Stimulated activated CD4-positive, alpha-beta T cell treated with anti-CD3 and anti-CD28 coated beads, Interleukin-15, amount 100 ng/mL, for 48 hours (primary cell): ENCODE measurements at regions not wholly inside any gene's neighbourhood (a gene's known extent, or its start where the extent isn't known, plus 50 kb on each side); places are given as distances from the start of the nearest gene placed in this dataset.
"Not testable (repeated sequence)": the region's sequence is repeated elsewhere in the genome, so short reads cannot be mapped to it uniquely, and the experiment has no call there.

Source experiments
- DNase-seq, 2 donors: peaks; one replicate each; pipeline ENCODE4 v3.0.0-alpha.2; 2020; ENCODE audit warnings: low read depth in 2 of 2

GRCh38 chr3:150302246-150302645 is 105.9 kb upstream of the TSC22D2 start:
- DNase-seq = no peak

GRCh38 chr3:150300852-150301517 is 107.1 kb upstream of the TSC22D2 start:
- no peak for DNase-seq

- no peak for DNase-seq
These were observed 107.7 kb upstream of the TSC22D2 start for GRCh38 chr3:150300388-150300787.

GRCh38 chr3:150299201-150299600 is 108.9 kb upstream of the TSC22D2 start:
- no peak for DNase-seq

GRCh38 chr3:150296966-150297365 is 111.1 kb upstream of the TSC22D2 start:
- DNase-seq = no peak

- DNase-seq = no peak
These were observed 111.9 kb upstream of the TSC22D2 start for GRCh38 chr3:150296123-150296735.

- no peak for DNase-seq
These were observed 114.6 kb upstream of the TSC22D2 start for GRCh38 chr3:150293401-150294001.

GRCh38 chr3:150292891-150293290 is 115.2 kb upstream of the TSC22D2 start:
- no peak for DNase-seq

GRCh38 chr3:150291515-150291914 is 116.6 kb upstream of the TSC22D2 start:
- no peak for DNase-seq

GRCh38 chr3:150286390-150287147 is 121.5 kb upstream of the TSC22D2 start:
- no peak for DNase-seq

- DNase-seq = no peak
These were observed 122.5 kb upstream of the TSC22D2 start for GRCh38 chr3:150285601-150286000.

GRCh38 chr3:150278843-150279381 is 129.2 kb upstream of the TSC22D2 start:
- no peak for DNase-seq

- no peak for DNase-seq
These were observed 129.9 kb upstream of the TSC22D2 start for GRCh38 chr3:150278195-150278594.

- DNase-seq = no peak
These were observed 130.7 kb upstream of the TSC22D2 start for GRCh38 chr3:150277444-150277843.

GRCh38 chr3:150275941-150276340 is 132.2 kb upstream of the TSC22D2 start:
- no peak for DNase-seq

- DNase-seq = no peak
These were observed 133.7 kb upstream of the TSC22D2 start for GRCh38 chr3:150274372-150274771.

GRCh38 chr3:150273396-150273795 is 134.7 kb upstream of the TSC22D2 start:
- DNase-seq = no peak

- DNase-seq = no peak
These were observed 136.5 kb upstream of the TSC22D2 start for GRCh38 chr3:150271591-150271960.

GRCh38 chr3:150270883-150271590 is 137.1 kb upstream of the TSC22D2 start:
- DNase-seq = no peak

GRCh38 chr3:150270444-150270843 is 137.7 kb upstream of the TSC22D2 start:
- DNase-seq = not testable (repeated sequence)

- DNase-seq = no peak
These were observed 138.6 kb upstream of the TSC22D2 start for GRCh38 chr3:150269526-150269925.
